ENCODE measurements at regions not wholly inside any gene's neighbourhood (a gene's known extent, or its start where the extent isn't known, plus 50 kb on each side); places are given as distances from the start of the nearest gene placed in this dataset.
"Not testable (repeated sequence)": the region's sequence is repeated elsewhere in the genome, so short reads cannot be mapped to it uniquely, and the experiment has no call there.

DNA sequence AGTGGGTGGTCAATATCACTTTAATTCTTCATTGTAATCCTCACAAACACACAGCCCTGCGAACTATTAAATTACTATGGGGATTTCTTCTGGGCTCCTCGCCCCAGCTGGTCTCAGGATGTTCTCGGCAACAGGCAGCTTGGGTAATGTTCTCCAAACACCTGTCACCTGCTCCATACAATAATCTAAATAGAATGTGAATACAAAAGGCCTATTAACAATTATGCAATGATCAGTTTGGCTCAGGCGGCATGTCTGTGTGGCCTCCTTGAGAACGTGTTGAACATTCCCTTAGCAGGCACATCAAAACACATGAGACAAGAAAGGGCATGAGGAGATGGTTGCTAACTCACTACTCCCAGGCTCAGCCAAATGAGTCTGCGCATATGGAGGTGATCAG is 158.6 kb upstream of the KBTBD8 start:
- Mint-ChIP-seq H3K27ac (no peak overlapping the region), H3K4me1 (no peaks in the 10 kb centered on the region), H3K4me3 (no peak overlapping the region), H3K27me3 (no peaks in the 10 kb centered on the region), H3K9me3 (peaks cover 0 to 6% of the 10 kb centered on the region in 2 donors)
- DNase-seq, result no peak
- ATAC-seq, result no peak

- H3K27ac Mint-ChIP-seq, DNase-seq, ATAC-seq, H3K4me3 Mint-ChIP-seq, H3K27me3 Mint-ChIP-seq, H3K4me1 Mint-ChIP-seq: not testable (repeated sequence)
- peaks cover 10 to 16% of the 10 kb centered on the region in 2 donors for H3K9me3 Mint-ChIP-seq
Measured at GRCh38 chr3:66842761-66843464, 155.2 kb upstream of the KBTBD8 start.

DNA sequence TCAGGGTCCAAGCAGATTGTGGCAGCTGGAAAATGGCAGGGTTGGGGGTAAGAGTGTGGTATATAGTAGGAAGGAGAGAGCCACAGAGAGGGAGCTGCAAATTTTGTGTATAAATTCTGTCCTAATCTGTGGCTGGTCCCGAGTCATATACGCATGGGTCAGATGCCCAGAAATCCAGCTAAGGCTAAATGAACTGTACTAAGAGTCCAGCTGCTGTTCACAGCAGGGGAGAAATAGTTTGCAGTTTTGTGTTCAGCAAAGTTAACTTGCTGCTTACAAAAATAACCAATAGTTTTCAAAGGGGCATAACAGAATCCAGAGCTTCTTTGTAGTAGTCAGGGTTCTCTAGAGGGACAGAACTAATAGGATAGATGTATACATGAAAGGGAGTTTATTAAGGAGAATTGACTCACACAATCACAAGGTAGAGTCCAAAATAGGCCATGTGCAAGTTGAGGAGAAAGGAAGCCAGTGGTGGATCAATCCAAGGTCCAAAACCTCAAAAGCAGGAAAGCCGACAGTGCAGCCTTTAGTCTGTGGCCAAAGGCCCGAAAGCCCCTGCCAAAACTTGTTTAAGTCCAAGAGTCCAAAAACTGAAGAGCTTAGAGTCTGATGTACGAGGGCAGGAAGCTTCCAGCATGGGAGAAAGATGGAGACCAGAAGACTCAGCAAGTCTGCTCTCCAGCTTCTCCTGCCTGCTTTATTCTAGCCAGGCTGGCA is 146.1 kb upstream of the KBTBD8 start:
- H3K27me3 Mint-ChIP-seq, result no peaks in the 10 kb centered on the region
- no peak overlapping the region for H3K27ac Mint-ChIP-seq
- H3K4me3 Mint-ChIP-seq, result no peak overlapping the region
- no peaks in the 10 kb centered on the region for H3K4me1 Mint-ChIP-seq
- peaks cover 8% of the 10 kb centered on the region in 2 donors for H3K9me3 Mint-ChIP-seq
- no peak for ATAC-seq
- no peak for DNase-seq

DNA sequence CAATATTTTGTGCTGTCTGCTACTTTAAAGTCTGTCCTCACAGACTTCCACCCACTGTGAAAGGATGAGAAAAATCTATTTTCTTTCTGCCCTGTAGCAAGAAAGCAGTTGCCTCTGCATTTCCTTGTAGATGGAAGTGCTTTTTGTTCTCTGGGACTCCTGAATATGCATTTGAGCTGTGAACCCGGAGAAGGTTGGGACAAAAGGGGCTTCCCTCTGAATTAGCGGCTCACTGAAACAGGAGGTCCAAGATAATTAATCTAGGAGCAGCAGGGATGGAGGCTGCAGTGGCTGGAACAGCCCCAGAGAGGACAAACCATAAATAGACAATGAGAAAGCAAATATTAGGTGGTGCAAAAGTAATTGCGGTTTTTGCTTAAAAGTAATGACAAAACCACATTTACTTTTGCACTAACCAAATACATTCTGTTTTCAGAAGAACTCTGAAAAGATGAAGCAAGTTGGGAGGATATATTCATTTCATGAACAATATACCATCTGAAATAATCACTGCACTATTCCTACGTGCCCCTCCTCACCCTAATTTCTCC is 143.4 kb upstream of the KBTBD8 start:
- Mint-ChIP-seq H3K27me3 (no peaks in the 10 kb centered on the region), H3K9me3 (peaks cover 5 to 8% of the 10 kb centered on the region in 2 donors), H3K27ac (no peak overlapping the region), H3K4me1 (no peaks in the 10 kb centered on the region), H3K4me3 (no peak overlapping the region)
- DNase-seq (no peak), ATAC-seq (no peak)

DNA sequence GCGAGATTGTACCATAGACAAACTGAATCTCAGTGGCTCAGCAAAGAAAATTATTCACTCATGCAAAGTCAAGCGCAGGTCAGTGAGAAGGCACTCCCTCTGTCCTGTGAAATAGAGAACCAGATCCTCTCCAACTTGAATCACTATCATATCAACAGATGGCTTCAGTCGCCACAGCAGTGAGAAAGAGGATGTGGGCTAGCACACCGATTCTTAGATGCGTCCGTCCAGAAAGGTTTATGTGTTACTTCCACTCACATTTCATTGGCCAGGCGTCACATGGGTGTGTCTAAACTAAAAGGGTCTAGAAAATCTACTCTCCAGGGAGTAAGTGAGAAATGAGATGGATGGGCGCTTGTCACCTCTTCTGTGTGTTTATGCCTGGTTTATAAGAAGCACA is 141.6 kb upstream of the KBTBD8 start:
- H3K9me3 Mint-ChIP-seq, result peaks cover under 1 to 8% of the 10 kb centered on the region in 2 donors
- H3K27me3 Mint-ChIP-seq, result no peaks in the 10 kb centered on the region
- DNase-seq (no peak), ATAC-seq (no peak)
- no peak overlapping the region for H3K4me3 Mint-ChIP-seq
- H3K4me1 Mint-ChIP-seq, result no peaks in the 10 kb centered on the region
- no peak overlapping the region for H3K27ac Mint-ChIP-seq

DNA sequence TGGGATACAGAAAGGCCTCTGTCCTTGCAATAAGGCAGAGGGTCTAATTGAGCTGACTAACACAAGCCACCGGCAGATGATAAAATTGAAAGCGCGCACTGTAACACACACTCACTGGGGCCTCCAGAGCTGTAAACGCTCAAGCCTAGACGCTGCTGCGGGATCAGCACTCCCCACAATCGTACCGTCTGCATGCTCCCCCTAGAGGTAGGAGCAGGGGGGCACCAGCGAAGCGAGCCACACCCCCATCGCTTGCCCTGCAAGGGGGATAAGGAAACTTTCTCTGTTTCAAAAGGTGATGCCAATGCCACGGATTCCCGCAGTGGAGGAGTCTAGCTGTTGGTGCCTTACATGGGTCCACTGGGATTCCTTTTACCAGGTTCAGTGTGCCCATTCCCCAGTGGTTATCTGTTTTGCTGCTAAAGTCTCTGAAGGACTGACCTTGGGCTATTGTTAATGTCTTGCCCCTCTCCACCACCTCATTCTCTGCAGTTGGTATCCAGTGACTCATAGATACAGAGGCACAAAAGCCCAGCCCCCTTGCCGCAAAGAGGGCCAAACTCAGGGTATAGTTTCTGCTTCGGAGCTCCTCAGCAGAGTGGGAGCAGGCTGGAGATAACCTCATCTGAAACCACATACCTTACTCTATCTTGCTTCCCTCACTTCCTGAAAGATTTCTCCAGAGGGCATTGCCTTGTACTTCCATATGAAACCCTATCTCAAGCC is 139.3 kb upstream of the KBTBD8 start:
- no peak overlapping the region for H3K4me3 Mint-ChIP-seq
- no peaks in the 10 kb centered on the region for H3K4me1 Mint-ChIP-seq
- no peaks in the 10 kb centered on the region for H3K27me3 Mint-ChIP-seq
- H3K27ac Mint-ChIP-seq, result no peak overlapping the region
- no peaks in the 10 kb centered on the region for H3K9me3 Mint-ChIP-seq
- DNase-seq (no peak), ATAC-seq (no peak)

- no peak for ATAC-seq
- no peak overlapping the region for H3K4me3 Mint-ChIP-seq
- H3K27ac Mint-ChIP-seq, result no peak overlapping the region
- DNase-seq, result no peak
- peaks cover 0 to 4% of the 10 kb centered on the region in 2 donors for H3K9me3 Mint-ChIP-seq
- H3K4me1 Mint-ChIP-seq, result no peaks in the 10 kb centered on the region
- no peaks in the 10 kb centered on the region for H3K27me3 Mint-ChIP-seq
Measured at GRCh38 chr3:66860771-66861170, 137.3 kb upstream of the KBTBD8 start.

- Mint-ChIP-seq H3K9me3 (peaks cover 0 to 4% of the 10 kb centered on the region in 2 donors), H3K27me3 (no peaks in the 10 kb centered on the region), H3K4me3 (no peak overlapping the region), H3K4me1 (no peaks in the 10 kb centered on the region), H3K27ac (no peak overlapping the region)
- DNase-seq, result no peak
- no peak for ATAC-seq
Measured at GRCh38 chr3:66863205-66864111, 134.6 kb upstream of the KBTBD8 start.

DNA sequence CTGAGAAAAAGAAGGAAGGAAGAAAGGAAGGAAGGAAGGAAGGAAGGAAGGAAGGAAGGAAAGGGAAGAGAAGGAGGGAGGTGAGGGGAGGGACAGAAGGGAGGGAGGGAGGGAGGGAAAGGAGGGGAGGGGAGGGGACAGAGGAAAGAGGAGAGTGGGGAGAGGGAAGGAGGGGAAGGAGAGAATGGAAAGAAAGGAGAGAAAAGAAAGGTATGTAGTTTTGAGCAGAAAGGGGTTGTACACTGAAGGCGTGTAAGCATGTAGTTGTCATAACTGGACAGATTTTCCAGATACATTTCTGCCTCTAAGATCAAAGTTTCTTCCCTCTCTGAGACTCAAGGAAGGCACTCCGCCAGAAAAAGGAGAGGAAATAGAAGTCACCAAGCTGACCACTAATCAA is 113.4 kb upstream of the KBTBD8 start:
- Mint-ChIP-seq H3K4me3 (no peak overlapping the region), H3K9me3 (peaks cover 2 to 21% of the 10 kb centered on the region in 2 donors), H3K4me1 (no peaks in the 10 kb centered on the region), H3K27ac (no peak overlapping the region), H3K27me3 (no peaks in the 10 kb centered on the region)
- ATAC-seq (no peak), DNase-seq (no peak)

DNA sequence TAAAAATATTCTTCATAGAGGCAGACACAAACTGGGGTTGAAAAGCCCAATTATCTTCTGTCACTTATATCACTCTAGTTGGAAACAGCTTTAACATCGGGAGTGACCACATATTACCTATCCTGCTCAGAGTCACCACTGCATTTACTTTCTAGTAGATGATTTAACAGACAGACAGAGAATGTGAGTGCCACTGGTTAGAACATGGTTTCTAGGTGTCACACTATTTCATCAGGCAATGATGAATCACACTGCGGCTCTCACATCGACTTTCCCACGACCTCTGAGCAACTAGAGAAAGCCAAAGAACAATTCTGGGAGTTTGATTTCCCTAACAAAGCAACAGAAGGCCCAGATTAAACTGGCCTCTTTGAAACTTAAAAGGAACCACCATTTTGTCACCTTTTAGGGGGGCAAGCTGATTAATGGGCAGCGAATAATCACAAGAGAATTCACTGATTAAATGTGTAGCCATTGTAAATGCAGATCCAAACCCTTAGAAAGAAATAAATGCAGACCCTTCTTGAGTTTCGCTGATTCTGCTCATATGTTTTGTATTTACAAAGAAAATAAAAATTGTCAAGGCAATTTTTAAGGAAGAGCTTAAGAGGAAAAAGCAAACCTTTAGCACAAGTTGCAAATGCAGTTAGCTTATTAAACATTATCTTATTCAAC is 112.6 kb upstream of the KBTBD8 start:
- Mint-ChIP-seq H3K4me1 (no peaks in the 10 kb centered on the region), H3K27ac (no peak overlapping the region), H3K4me3 (no peak overlapping the region), H3K9me3 (peaks cover 5 to 21% of the 10 kb centered on the region in 2 donors), H3K27me3 (no peaks in the 10 kb centered on the region)
- DNase-seq (no peak), ATAC-seq (no peak)

DNA sequence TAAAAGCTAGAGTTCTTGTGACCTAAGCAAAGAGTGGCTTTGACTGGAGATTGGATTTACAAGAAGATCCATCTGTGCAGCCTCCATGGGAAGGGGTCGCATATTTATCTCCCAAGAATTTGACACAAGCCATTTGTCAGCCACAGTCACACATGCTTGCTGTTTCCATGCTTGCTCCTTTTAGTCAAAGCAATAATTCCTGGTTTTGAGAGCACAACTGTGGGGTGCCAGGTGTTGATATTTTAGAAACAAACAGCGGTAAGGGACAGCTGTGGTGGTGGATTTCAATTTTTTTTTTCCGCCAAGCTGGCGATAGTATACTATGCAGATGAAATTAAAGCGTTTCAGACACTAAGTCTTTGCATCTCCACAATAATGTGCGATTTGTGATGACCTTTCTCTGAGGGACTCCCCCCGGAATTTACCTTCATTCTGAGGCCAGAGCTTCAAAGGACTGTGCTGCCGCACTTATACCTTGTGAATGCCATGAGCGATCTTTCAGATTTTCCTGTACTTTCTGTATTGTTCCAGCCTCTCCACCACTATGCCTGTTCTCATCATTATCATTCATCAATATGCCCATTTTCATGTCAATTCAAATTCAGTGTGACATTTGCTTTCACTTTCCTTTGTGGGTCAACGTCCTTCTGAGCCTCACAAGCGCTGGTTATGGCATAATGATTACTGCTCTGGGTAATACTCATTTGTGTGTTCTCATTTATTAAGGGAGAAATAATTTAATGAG is 108.2 kb upstream of the KBTBD8 start:
- H3K27me3 Mint-ChIP-seq, result no peaks in the 10 kb centered on the region
- H3K9me3 Mint-ChIP-seq, result peaks cover 16 to 19% of the 10 kb centered on the region in 2 donors
- H3K4me3 Mint-ChIP-seq, result no peak overlapping the region
- H3K27ac Mint-ChIP-seq, result no peak overlapping the region
- no peak for DNase-seq
- ATAC-seq, result no peak
- H3K4me1 Mint-ChIP-seq, result no peaks in the 10 kb centered on the region

GRCh38 chr3:66898155-66898554 is 100.0 kb upstream of the KBTBD8 start:
- Mint-ChIP-seq H3K27ac (no peak overlapping the region), H3K4me3 (no peak overlapping the region), H3K4me1 (no peaks in the 10 kb centered on the region), H3K9me3 (peaks cover 52 to 65% of the 10 kb centered on the region in 2 donors), H3K27me3 (no peaks in the 10 kb centered on the region)
- ATAC-seq (no peak), DNase-seq (no peak)

DNA sequence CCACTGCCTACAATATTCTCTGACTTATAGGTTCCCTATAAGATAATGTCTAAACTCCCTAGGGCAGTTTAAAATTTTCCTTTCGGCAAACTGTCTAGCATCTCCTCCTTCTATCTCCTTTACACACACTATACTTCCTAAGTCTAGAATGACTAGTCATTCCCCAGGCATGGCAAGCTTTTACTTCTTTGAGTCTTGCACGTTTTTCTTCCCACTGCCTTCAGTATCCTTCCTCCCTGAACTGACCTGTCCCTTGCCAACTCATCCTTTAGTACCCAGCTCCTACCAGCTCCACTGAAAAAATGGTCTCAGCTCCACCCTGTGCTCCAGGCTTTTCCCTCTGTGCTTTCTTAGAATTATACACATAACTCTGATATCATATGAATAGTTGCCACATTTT is 93.8 kb upstream of the KBTBD8 start:
- Mint-ChIP-seq H3K27me3 (peaks cover 15% of the 10 kb centered on the region), H3K9me3 (peaks cover 25 to 27% of the 10 kb centered on the region in 2 donors), H3K27ac (no peak overlapping the region), H3K4me1 (no peaks in the 10 kb centered on the region), H3K4me3 (no peak overlapping the region)
- ATAC-seq (no peak), DNase-seq (no peak)

All from stimulated activated naive CD8-positive, alpha-beta T cell treated with anti-CD3 and anti-CD28 coated beads, Interleukin-15, amount 100 ng/mL, for 72 hours (primary cell).